ENCODE measurements at regions not wholly inside any gene's neighbourhood (a gene's known extent, or its start where the extent isn't known, plus 50 kb on each side); places are given as distances from the start of the nearest gene placed in this dataset.

GRCh38 chr11:109814824-109815223 is 278.4 kb upstream of the ZC3H12C start:
- Histone ChIP-seq H3K9me3 (ENCODE audit: insufficient read depth, low read length) (no peaks in the 10 kb centered on the region), H3K27me3 (ENCODE audit: insufficient read depth, insufficient read length) (no peaks in the 10 kb centered on the region), H3K36me3 (ENCODE audit: insufficient read depth, insufficient read length, low read length) (no peaks in the 10 kb centered on the region), H3K4me3 (ENCODE audit: insufficient read length, low read depth) (no peak overlapping the region), H3K9ac (ENCODE audit: insufficient read length, low read depth) (no peak overlapping the region), H3K4me1 (ENCODE audit: insufficient read depth, insufficient read length) (no peaks in the 10 kb centered on the region)
- TF ChIP-seq SUZ12 (IDR thresholded peaks at IDR 0.05; ENCODE audit: extremely low read depth, insufficient read depth, insufficient read length), result no peak
- TF ChIP-seq ZNF274 (IDR thresholded peaks at IDR 0.05; ENCODE audit: low read depth, low read length), result no peak
- TF ChIP-seq YY1 (IDR thresholded peaks at IDR 0.05; ENCODE audit: insufficient read depth, insufficient read length), result no peak
- DNase-seq (ENCODE audit: low read depth, low spot score), result no peak

- DNase-seq (ENCODE audit: low read depth, low spot score), result no peak
- TF ChIP-seq ZNF274 (IDR thresholded peaks at IDR 0.05; ENCODE audit: low read depth, low read length) (no peak), SUZ12 (IDR thresholded peaks at IDR 0.05; ENCODE audit: extremely low read depth, insufficient read depth, insufficient read length) (no peak), YY1 (IDR thresholded peaks at IDR 0.05; ENCODE audit: insufficient read depth, insufficient read length) (no peak)
- no peak overlapping the region for H3K9ac ChIP-seq (ENCODE audit: insufficient read length, low read depth)
- H3K9me3 ChIP-seq (ENCODE audit: insufficient read depth, low read length), result no peaks in the 10 kb centered on the region
- no peak overlapping the region for H3K4me3 ChIP-seq (ENCODE audit: insufficient read length, low read depth)
- H3K36me3 ChIP-seq (ENCODE audit: insufficient read depth, insufficient read length, low read length), result no peaks in the 10 kb centered on the region
- H3K4me1 ChIP-seq (ENCODE audit: insufficient read depth, insufficient read length), result no peaks in the 10 kb centered on the region
- no peaks in the 10 kb centered on the region for H3K27me3 ChIP-seq (ENCODE audit: insufficient read depth, insufficient read length)
Measured at GRCh38 chr11:109815500-109816150, 277.6 kb upstream of the ZC3H12C start.

GRCh38 chr11:109818290-109818689 is 274.9 kb upstream of the ZC3H12C start:
- Histone ChIP-seq H3K4me1 (ENCODE audit: insufficient read depth, insufficient read length) (no peaks in the 10 kb centered on the region), H3K27me3 (ENCODE audit: insufficient read depth, insufficient read length) (no peaks in the 10 kb centered on the region), H3K36me3 (ENCODE audit: insufficient read depth, insufficient read length, low read length) (no peaks in the 10 kb centered on the region), H3K4me3 (ENCODE audit: insufficient read length, low read depth) (no peak overlapping the region), H3K9me3 (ENCODE audit: insufficient read depth, low read length) (no peaks in the 10 kb centered on the region), H3K9ac (ENCODE audit: insufficient read length, low read depth) (no peak overlapping the region)
- TF ChIP-seq YY1 (IDR thresholded peaks at IDR 0.05; ENCODE audit: insufficient read depth, insufficient read length), result no peak
- TF ChIP-seq SUZ12 (IDR thresholded peaks at IDR 0.05; ENCODE audit: extremely low read depth, insufficient read depth, insufficient read length), result no peak
- no peak for TF ChIP-seq ZNF274 (IDR thresholded peaks at IDR 0.05; ENCODE audit: low read depth, low read length)
- no peak for DNase-seq (ENCODE audit: low read depth, low spot score)

GRCh38 chr11:109819410-109819809 is 273.8 kb upstream of the ZC3H12C start:
- Histone ChIP-seq H3K4me1 (ENCODE audit: insufficient read depth, insufficient read length) (no peaks in the 10 kb centered on the region), H3K9me3 (ENCODE audit: insufficient read depth, low read length) (no peaks in the 10 kb centered on the region), H3K9ac (ENCODE audit: insufficient read length, low read depth) (no peak overlapping the region), H3K27me3 (ENCODE audit: insufficient read depth, insufficient read length) (no peaks in the 10 kb centered on the region), H3K36me3 (ENCODE audit: insufficient read depth, insufficient read length, low read length) (no peaks in the 10 kb centered on the region), H3K4me3 (ENCODE audit: insufficient read length, low read depth) (no peak overlapping the region)
- DNase-seq (ENCODE audit: low read depth, low spot score), result no peak
- TF ChIP-seq ZNF274 (IDR thresholded peaks at IDR 0.05; ENCODE audit: low read depth, low read length), result no peak
- TF ChIP-seq YY1 (IDR thresholded peaks at IDR 0.05; ENCODE audit: insufficient read depth, insufficient read length), result no peak
- TF ChIP-seq SUZ12 (IDR thresholded peaks at IDR 0.05; ENCODE audit: extremely low read depth, insufficient read depth, insufficient read length), result no peak

- no peaks in the 10 kb centered on the region for H3K36me3 ChIP-seq (ENCODE audit: insufficient read depth, insufficient read length, low read length)
- no peak overlapping the region for H3K4me3 ChIP-seq (ENCODE audit: insufficient read length, low read depth)
- no peak for DNase-seq (ENCODE audit: low read depth, low spot score)
- no peak overlapping the region for H3K9ac ChIP-seq (ENCODE audit: insufficient read length, low read depth)
- H3K27me3 ChIP-seq (ENCODE audit: insufficient read depth, insufficient read length), result no peaks in the 10 kb centered on the region
- H3K9me3 ChIP-seq (ENCODE audit: insufficient read depth, low read length), result no peaks in the 10 kb centered on the region
- no peaks in the 10 kb centered on the region for H3K4me1 ChIP-seq (ENCODE audit: insufficient read depth, insufficient read length)
- TF ChIP-seq ZNF274 (IDR thresholded peaks at IDR 0.05; ENCODE audit: low read depth, low read length), result no peak
Measured at GRCh38 chr11:109821511-109821910, 271.7 kb upstream of the ZC3H12C start.

GRCh38 chr11:109822436-109823102 is 270.6 kb upstream of the ZC3H12C start:
- DNase-seq (ENCODE audit: low read depth, low spot score), result no peak
- TF ChIP-seq SUZ12 (IDR thresholded peaks at IDR 0.05; ENCODE audit: extremely low read depth, insufficient read depth, insufficient read length) (no peak), YY1 (IDR thresholded peaks at IDR 0.05; ENCODE audit: insufficient read depth, insufficient read length) (no peak), ZNF274 (IDR thresholded peaks at IDR 0.05; ENCODE audit: low read depth, low read length) (no peak)
- Histone ChIP-seq H3K9ac (ENCODE audit: insufficient read length, low read depth) (no peak overlapping the region), H3K9me3 (ENCODE audit: insufficient read depth, low read length) (no peaks in the 10 kb centered on the region), H3K4me1 (ENCODE audit: insufficient read depth, insufficient read length) (no peaks in the 10 kb centered on the region), H3K4me3 (ENCODE audit: insufficient read length, low read depth) (no peak overlapping the region), H3K36me3 (ENCODE audit: insufficient read depth, insufficient read length, low read length) (no peaks in the 10 kb centered on the region), H3K27me3 (ENCODE audit: insufficient read depth, insufficient read length) (no peaks in the 10 kb centered on the region)

GRCh38 chr11:109828387-109828786 is 264.8 kb upstream of the ZC3H12C start:
- Histone ChIP-seq H3K4me1 (ENCODE audit: insufficient read depth, insufficient read length) (no peaks in the 10 kb centered on the region), H3K27me3 (ENCODE audit: insufficient read depth, insufficient read length) (no peaks in the 10 kb centered on the region), H3K9me3 (ENCODE audit: insufficient read depth, low read length) (no peaks in the 10 kb centered on the region), H3K9ac (ENCODE audit: insufficient read length, low read depth) (no peak overlapping the region), H3K4me3 (ENCODE audit: insufficient read length, low read depth) (no peak overlapping the region), H3K36me3 (ENCODE audit: insufficient read depth, insufficient read length, low read length) (no peaks in the 10 kb centered on the region)
- TF ChIP-seq ZNF274 (IDR thresholded peaks at IDR 0.05; ENCODE audit: low read depth, low read length) (no peak), SUZ12 (IDR thresholded peaks at IDR 0.05; ENCODE audit: extremely low read depth, insufficient read depth, insufficient read length) (no peak), YY1 (IDR thresholded peaks at IDR 0.05; ENCODE audit: insufficient read depth, insufficient read length) (no peak)
- no peak for DNase-seq (ENCODE audit: low read depth, low spot score)

Measured in NT2/D1 (cell line).